Cardiac muscle cell (in vitro differentiated cells and primary cell): ENCODE measurements at regions not wholly inside any gene's neighbourhood (a gene's known extent, or its start where the extent isn't known, plus 50 kb on each side); places are given as distances from the start of the nearest gene placed in this dataset.

Source experiments
- DNase-seq, 2 donors: peaks; one replicate each; pipeline versions ENCODE4 v3.0.0 to v3.0.0-alpha.2; 2010 to 2017; ENCODE audit warnings: low read depth in 1 of 2, low spot score in 1 of 2
- H3K27ac ChIP-seq: fragments of 200-600 bp; sonication (generic); 2 replicates; pipeline ENCODE4 v1.5.1; 2016
- H3K27me3 ChIP-seq: fragments of 200-600 bp; sonication (generic); 2 replicates; pipeline ENCODE4 v1.6.0; 2016; ENCODE audit warnings: control low read depth
- H3K36me3 ChIP-seq: fragments of 200-600 bp; sonication (generic); 2 replicates; pipeline ENCODE4 v1.5.1; 2016; ENCODE audit warnings: control low read depth
- H3K4me1 ChIP-seq: fragments of 200-600 bp; sonication (generic); 2 replicates; pipeline ENCODE4 v1.8.1; 2017; ENCODE audit warnings: low read depth, mild to moderate bottlenecking, mixed run types
- H3K4me3 ChIP-seq: fragments of 200-600 bp; sonication (generic); 2 replicates; pipeline ENCODE4 v1.5.1; 2016; ENCODE audit warnings: mild to moderate bottlenecking
- H3K9me3 ChIP-seq: fragments of 200-600 bp; sonication (generic); 2 replicates; pipeline ENCODE4 v1.5.1; 2017; ENCODE audit warnings: low read depth, mild to moderate bottlenecking, control low read depth
- CTCF ChIP-seq: IDR thresholded peaks from 2 replicates; pipeline ENCODE4 v1.5.1; 2012; ENCODE audit warnings: low read depth, mild to moderate bottlenecking, low read length

GRCh38 chr7:86955895-86956503 is 103.5 kb downstream of the ELAPOR2 start:
- Histone ChIP-seq H3K27me3 (no peaks in the 10 kb centered on the region), H3K4me3 (no peak overlapping the region), H3K4me1 (peaks cover 28% of the 10 kb centered on the region), H3K9me3 (no peaks in the 10 kb centered on the region), H3K36me3 (no peaks in the 10 kb centered on the region), H3K27ac (peak overlapping the region; percentile 58)
- TF ChIP-seq CTCF = no peak
- DNase-seq = no peak

- no peak for TF ChIP-seq CTCF
These were observed 104.5 kb downstream of the ELAPOR2 start for GRCh38 chr7:86954971-86955370.

GRCh38 chr7:86953653-86954336 is 105.7 kb downstream of the ELAPOR2 start:
- H3K9me3 ChIP-seq = no peaks in the 10 kb centered on the region
- H3K36me3 ChIP-seq = no peaks in the 10 kb centered on the region
- no peak overlapping the region for H3K27ac ChIP-seq
- H3K4me3 ChIP-seq = no peak overlapping the region
- H3K27me3 ChIP-seq = no peaks in the 10 kb centered on the region
- no peak for DNase-seq
- peaks cover 35% of the 10 kb centered on the region for H3K4me1 ChIP-seq
- no peak for TF ChIP-seq CTCF

More at GRCh38 chr7:86954971-86955370, 104.5 kb downstream of the ELAPOR2 start:
- no peaks in the 10 kb centered on the region for H3K9me3 ChIP-seq
- no peaks in the 10 kb centered on the region for H3K27me3 ChIP-seq
- no peaks in the 10 kb centered on the region for H3K36me3 ChIP-seq
- no peak overlapping the region for H3K4me3 ChIP-seq
- DNase-seq = no peak
- no peak overlapping the region for H3K27ac ChIP-seq
- H3K4me1 ChIP-seq = peaks cover 28% of the 10 kb centered on the region

- no peaks in the 10 kb centered on the region for H3K27me3 ChIP-seq
- no peaks in the 10 kb centered on the region for H3K9me3 ChIP-seq
- no peak for DNase-seq
- H3K4me3 ChIP-seq = no peak overlapping the region
- no peak for TF ChIP-seq CTCF
- H3K27ac ChIP-seq = no peak overlapping the region
- H3K36me3 ChIP-seq = no peaks in the 10 kb centered on the region
- peaks cover 41% of the 10 kb centered on the region for H3K4me1 ChIP-seq
These were observed 106.2 kb downstream of the ELAPOR2 start for GRCh38 chr7:86953219-86953618.

GRCh38 chr7:86951895-86952294 is 107.6 kb downstream of the ELAPOR2 start:
- Histone ChIP-seq H3K27me3 (no peaks in the 10 kb centered on the region), H3K4me1 (peaks cover 40% of the 10 kb centered on the region), H3K36me3 (no peaks in the 10 kb centered on the region), H3K27ac (no peak overlapping the region), H3K4me3 (no peak overlapping the region), H3K9me3 (no peaks in the 10 kb centered on the region)
- no peak for DNase-seq
- no peak for TF ChIP-seq CTCF
